Sigmoid colon (tissue), 4 donors: ENCODE measurements at regions not wholly inside any gene's neighbourhood (a gene's known extent, or its start where the extent isn't known, plus 50 kb on each side); places are given as distances from the start of the nearest gene placed in this dataset.
"Not testable (repeated sequence)": the region's sequence is repeated elsewhere in the genome, so short reads cannot be mapped to it uniquely, and the experiment has no call there.

Experiments used
- CTCF ChIP-seq, 4 experiments: fragments of 450-650 bp in 3 of 4; fragments of 200-600 bp in 1 of 4; IDR thresholded peaks; one replicate each; pipeline ENCODE4 v1.5.1; 2016 to 2019; ENCODE audit warnings: antibody characterized with exemption in 4 of 4, mild to moderate bottlenecking in 3 of 4, moderate library complexity in 2 of 4
- EP300 ChIP-seq, 4 donors: sonication (generic); formaldehyde crosslinking; IDR thresholded peaks; one replicate each; pipeline ENCODE4 v1.6.1; 2017; ENCODE audit warnings: antibody characterized with exemption in 4 of 4

- TF ChIP-seq EP300, CTCF (IDR thresholded peaks at IDR 0.05): not testable (repeated sequence)
Observed at GRCh38 chr17:16867545-16867944, 104.4 kb downstream of the TNFRSF13B start.
